ENCODE measurements at regions not wholly inside any gene's neighbourhood (a gene's known extent, or its start where the extent isn't known, plus 50 kb on each side); places are given as distances from the start of the nearest gene placed in this dataset.

DNA sequence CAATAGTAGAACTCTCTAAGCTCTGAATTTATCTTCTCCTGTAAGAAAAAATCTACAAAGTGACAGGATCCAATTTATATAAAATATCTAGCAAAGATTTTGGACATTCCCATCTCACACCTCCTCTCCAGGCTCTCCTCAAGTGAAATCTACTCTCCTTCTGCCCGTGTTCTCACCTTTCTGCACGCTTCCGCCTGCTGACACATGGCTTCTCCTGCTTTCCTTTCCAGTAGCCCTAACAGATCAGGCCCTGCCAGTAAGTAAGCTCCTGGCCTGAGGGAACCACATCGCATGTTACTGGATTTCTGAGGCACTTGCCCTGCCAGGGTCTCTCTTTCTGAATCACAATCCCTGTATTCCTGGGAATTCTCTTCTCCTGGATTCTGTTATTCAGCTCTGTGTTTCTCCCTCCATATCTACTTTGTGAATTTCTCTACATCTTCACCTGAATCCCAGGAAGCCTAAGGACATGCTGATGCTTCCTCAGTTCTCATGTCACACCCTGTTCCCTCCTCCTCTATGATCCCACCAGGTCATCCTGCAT lies 53.3 kb upstream of the TOP3B start:
- no peak overlapping the region for H3K27ac ChIP-seq (ENCODE audit: low read depth, low read length)
- peaks cover 9% of the 10 kb centered on the region for H3K27me3 ChIP-seq (ENCODE audit: control insufficient read depth, insufficient read depth, low read length)
- no peaks in the 10 kb centered on the region for H3K9me3 ChIP-seq (ENCODE audit: control insufficient read depth, insufficient read depth, low read length)
- CTCF ChIA-PET, result no interaction called here
- no peak for TF ChIP-seq CTCF (IDR thresholded peaks at IDR 0.05; ENCODE audit: low read depth, low read length)
- H3K4me3 ChIP-seq (ENCODE audit: low read depth, low read length), result no peak overlapping the region
- POLR2A ChIA-PET, result no interaction called here
- DNase-seq (ENCODE audit: low read depth, low spot score), result no peak

DNA sequence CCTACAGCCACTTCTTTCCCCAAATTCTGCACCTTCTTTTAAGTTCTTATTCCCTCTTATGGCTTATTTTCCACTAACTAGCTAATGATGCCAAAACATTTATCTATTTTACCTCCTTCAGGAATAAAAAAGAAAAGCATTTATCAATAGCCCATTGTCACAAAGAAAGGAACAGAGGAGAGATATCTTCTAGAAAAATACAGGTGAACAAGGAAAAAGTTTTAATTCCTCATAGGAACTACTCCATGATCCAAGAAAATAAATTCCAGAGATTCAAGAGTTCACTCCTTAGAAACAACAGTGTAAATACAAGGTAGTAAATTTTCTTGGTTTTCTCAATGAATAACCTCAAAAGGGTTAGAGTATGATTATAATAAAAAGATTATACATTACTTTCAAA lies 52.6 kb upstream of the TOP3B start:
- POLR2A ChIA-PET, result no interaction called here
- Histone ChIP-seq H3K4me3 (ENCODE audit: low read depth, low read length) (no peak overlapping the region), H3K27me3 (ENCODE audit: control insufficient read depth, insufficient read depth, low read length) (peaks cover 9% of the 10 kb centered on the region), H3K9me3 (ENCODE audit: control insufficient read depth, insufficient read depth, low read length) (no peaks in the 10 kb centered on the region), H3K27ac (ENCODE audit: low read depth, low read length) (no peak overlapping the region)
- CTCF ChIA-PET, result no interaction called here
- no peak for DNase-seq (ENCODE audit: low read depth, low spot score)
- TF ChIP-seq CTCF (IDR thresholded peaks at IDR 0.05; ENCODE audit: low read depth, low read length), result no peak

- Histone ChIP-seq H3K27ac (ENCODE audit: low read depth, low read length) (no peak overlapping the region), H3K27me3 (ENCODE audit: control insufficient read depth, insufficient read depth, low read length) (peaks cover 9% of the 10 kb centered on the region), H3K9me3 (ENCODE audit: control insufficient read depth, insufficient read depth, low read length) (no peaks in the 10 kb centered on the region), H3K4me3 (ENCODE audit: low read depth, low read length) (no peak overlapping the region)
- ChIA-PET POLR2A (no interaction called here), CTCF (no interaction called here)
- no peak for TF ChIP-seq CTCF (IDR thresholded peaks at IDR 0.05; ENCODE audit: low read depth, low read length)
- no peak for DNase-seq (ENCODE audit: low read depth, low spot score)
These were observed 52.0 kb upstream of the TOP3B start for GRCh38 chr22:22034469-22035132.

DNA sequence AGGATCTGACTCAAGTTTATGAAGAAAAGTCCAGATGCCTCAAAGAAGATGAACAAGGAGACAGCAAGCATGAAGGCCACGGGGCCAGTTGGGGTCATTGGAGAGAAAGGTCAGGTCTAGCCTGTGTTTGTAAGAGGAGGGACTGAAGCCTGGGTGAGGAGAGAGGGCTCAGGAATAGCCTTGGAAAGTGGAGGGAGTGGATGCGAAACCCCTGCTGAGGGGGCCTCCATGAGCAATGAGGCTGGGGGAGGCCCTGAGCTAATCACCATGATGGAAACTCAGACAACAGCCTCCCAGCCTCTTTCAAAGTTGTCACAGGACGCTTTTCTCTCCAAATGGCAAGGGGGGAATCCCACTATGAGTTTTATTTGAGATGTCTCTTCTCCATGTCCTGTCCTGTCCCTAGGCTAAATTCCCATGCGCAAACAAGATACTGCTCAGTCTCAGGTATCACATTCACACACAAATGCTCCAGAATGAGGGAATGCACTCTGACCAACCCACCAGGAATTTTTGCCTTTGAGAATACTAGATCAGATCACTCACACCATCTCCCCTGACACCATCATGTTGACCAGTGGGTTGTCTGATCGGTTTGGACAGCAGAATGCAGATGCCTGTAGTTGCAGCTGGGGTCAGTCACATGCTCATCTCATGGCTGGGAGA lies 51.3 kb upstream of the TOP3B start:
- no peak for TF ChIP-seq CTCF (IDR thresholded peaks at IDR 0.05; ENCODE audit: low read depth, low read length)
- peaks cover 9% of the 10 kb centered on the region for H3K27me3 ChIP-seq (ENCODE audit: control insufficient read depth, insufficient read depth, low read length)
- no peaks in the 10 kb centered on the region for H3K9me3 ChIP-seq (ENCODE audit: control insufficient read depth, insufficient read depth, low read length)
- POLR2A ChIA-PET, result no interaction called here
- no peak overlapping the region for H3K4me3 ChIP-seq (ENCODE audit: low read depth, low read length)
- CTCF ChIA-PET, result no interaction called here
- DNase-seq (ENCODE audit: low read depth, low spot score), result no peak
- H3K27ac ChIP-seq (ENCODE audit: low read depth, low read length), result no peak overlapping the region
